Pancreas (tissue), 10 donors: ENCODE measurements at regions not wholly inside any gene's neighbourhood (a gene's known extent, or its start where the extent isn't known, plus 50 kb on each side); places are given as distances from the start of the nearest gene placed in this dataset.
"Not testable (repeated sequence)": the region's sequence is repeated elsewhere in the genome, so short reads cannot be mapped to it uniquely, and the experiment has no call there.

Experiments
- ATAC-seq, 4 donors: fragments of 200-7000 bp; cut with Tn5 transposase; one replicate each; pipeline versions ENCODE4 v1.8.0 to v1.9.1; 2020; ENCODE audit warnings: mild to moderate bottlenecking in 4 of 4, moderate library complexity in 4 of 4
- DNase-seq, 6 donors: peaks; one replicate each; pipeline ENCODE4 v3.0.0-alpha.2; 2020
- FAIRE-seq: peaks from 2 replicates; lab custom pipeline; 2012; peaks lifted over from hg19 to GRCh38; lab: Jason Lieb, UNC
- H3K27ac ChIP-seq, 4 donors: fragments of 200-600 bp; sonication (generic); 1 replicate in 3 of 4; 2 replicates in 1 of 4; pipeline versions ENCODE4 v1.5.0 to v1.8.0; 2020
- H3K27me3 ChIP-seq, 4 donors: fragments of 200-600 bp; one replicate each; pipeline ENCODE4 v1.8.0; 2021
- H3K36me3 ChIP-seq, 3 donors: fragments of 200-600 bp; sonication (generic) in 1 of 3; one replicate each; pipeline versions ENCODE4 v1.5.0 to v1.8.0; 2020 to 2021
- H3K4me1 ChIP-seq, 3 donors: fragments of 200-600 bp; one replicate each; pipeline ENCODE4 v1.8.0; 2021
- H3K4me3 ChIP-seq, 4 donors: fragments of 200-600 bp; sonication (generic) in 2 of 4; one replicate each; pipeline versions ENCODE4 v1.5.0 to v1.8.0; 2020 to 2021
- H3K9me3 ChIP-seq, 4 donors: fragments of 200-600 bp; one replicate each; pipeline ENCODE4 v1.8.0; 2021
- CTCF ChIP-seq, 4 donors: fragments of 200-600 bp; sonication (generic) in 3 of 4; IDR thresholded peaks; one replicate each; pipeline versions ENCODE4 v1.5.0 to v1.8.0; 2021; ENCODE audit warnings: antibody characterized with exemption in 4 of 4
- WGBS, 2 donors: extraction: QIAGEN DNeasy Blood & Tissue Kit; methylation state at CpG; one replicate each; pipeline ENCODE4 v1.1.7; 2013; 5-methylcytosine and 5-hydroxymethylcytosine counted together
- intact Hi-C, 3 donors: fragments of 100-400 bp; cut with DNase I; formaldehyde crosslinking; loops; one replicate each; pipeline versions ENCODE4 v1.11.1 to v1.14.2; 2022
- donor health status: healthy with polysubstance abuse.
- donor health status: DM: no; HTN: no; CAD: no; lungs with moderate emphysema.
- donor health status: DM: no; HTN: no; CAD: no.
- donor health status: control.
- donor health status: control.
- donor health status: Bipolar disorder and iron deficiency.
- donor health status: DM: yes; HTN: yes; CAD: no.
- donor health status: DM: no; HTN: no; CAD: no.
- donor health status: DM: no; HTN: no; CAD: no.
- donor health status: DM: yes; HTN: yes; CAD: no.

- DNase-seq, result no peak
- intact Hi-C loops, result no loop called here
- no peaks in the 10 kb centered on the region for H3K9me3 ChIP-seq
- H3K4me1 ChIP-seq, result no peaks in the 10 kb centered on the region
- H3K4me3 ChIP-seq, result no peak overlapping the region
- FAIRE-seq, result no peak
- ATAC-seq, result no peak
- H3K27me3 ChIP-seq, result no peaks in the 10 kb centered on the region
- 69 to 77% methylated on average over 2 of the region's 2 CpGs for WGBS, 2 donors
- H3K27ac ChIP-seq, result no peak overlapping the region
- TF ChIP-seq CTCF (IDR thresholded peaks at IDR 0.05), result no peak
- H3K36me3 ChIP-seq, result no peaks in the 10 kb centered on the region
These were observed 1306.8 kb downstream of the TBC1D22A start for GRCh38 chr22:48069256-48069655.

- H3K27me3 ChIP-seq, result no peaks in the 10 kb centered on the region
These were observed 1306.0 kb downstream of the TBC1D22A start for GRCh38 chr22:48068323-48068885.

GRCh38 chr22:48065892-48066291, 1303.4 kb downstream of the TBC1D22A start:
- no peak overlapping the region for H3K4me3 ChIP-seq
- no peaks in the 10 kb centered on the region for H3K27me3 ChIP-seq
- DNase-seq, result no peak
- WGBS, 2 donors, result 50 to 65% methylated on average over 6 to 7 of the region's 7 CpGs
- intact Hi-C loops, result no loop called here
- H3K9me3 ChIP-seq, result no peaks in the 10 kb centered on the region
- no peak for TF ChIP-seq CTCF (IDR thresholded peaks at IDR 0.05)
- no peaks in the 10 kb centered on the region for H3K4me1 ChIP-seq
- FAIRE-seq, result no peak
- no peak for ATAC-seq
- no peaks in the 10 kb centered on the region for H3K36me3 ChIP-seq
- H3K27ac ChIP-seq, result no peak overlapping the region

More at GRCh38 chr22:48068323-48068885, 1306.0 kb downstream of the TBC1D22A start:
- no peak overlapping the region for H3K27ac ChIP-seq
- no peaks in the 10 kb centered on the region for H3K4me1 ChIP-seq
- H3K4me3 ChIP-seq, result no peak overlapping the region
- DNase-seq (peak in 1 of 6 donors; percentile 9), FAIRE-seq (no peak), ATAC-seq (no peak)
- no peaks in the 10 kb centered on the region for H3K36me3 ChIP-seq
- WGBS, 2 donors, result 67 to 77% methylated on average over 18 of the region's 18 CpGs
- intact Hi-C loops, result no loop called here
- TF ChIP-seq CTCF (IDR thresholded peaks at IDR 0.05), result no peak
- H3K9me3 ChIP-seq, result no peaks in the 10 kb centered on the region

- WGBS, 2 donors, result 58 to 74% methylated on average over 4 of the region's 4 CpGs
- H3K27ac ChIP-seq, result no peak overlapping the region
- H3K36me3 ChIP-seq, result no peaks in the 10 kb centered on the region
- no peak for FAIRE-seq
- ATAC-seq, result no peak
- peaks cover 0 to 4% (median 0%) of the 10 kb centered on the region in 4 donors for H3K27me3 ChIP-seq
- no peak for DNase-seq
- intact Hi-C loops, result no loop called here
- TF ChIP-seq CTCF (IDR thresholded peaks at IDR 0.05), result no peak
- H3K4me1 ChIP-seq, result no peaks in the 10 kb centered on the region
- no peaks in the 10 kb centered on the region for H3K9me3 ChIP-seq
- no peak overlapping the region for H3K4me3 ChIP-seq
These were observed 1299.3 kb downstream of the TBC1D22A start for GRCh38 chr22:48061726-48062125.

- FAIRE-seq (no peak), DNase-seq (no peak), ATAC-seq (no peak)
- WGBS, 2 donors, result 45 to 57% methylated on average over 7 of the region's 7 CpGs
- Histone ChIP-seq H3K27ac (no peak overlapping the region), H3K9me3 (no peaks in the 10 kb centered on the region), H3K4me1 (no peaks in the 10 kb centered on the region), H3K4me3 (no peak overlapping the region), H3K27me3 (peaks cover 0 to 4% (median 0%) of the 10 kb centered on the region in 4 donors), H3K36me3 (no peaks in the 10 kb centered on the region)
- no peak for TF ChIP-seq CTCF (IDR thresholded peaks at IDR 0.05)
- intact Hi-C loops, result no loop called here
These were observed 1297.8 kb downstream of the TBC1D22A start for GRCh38 chr22:48060266-48060665.

- H3K27me3 ChIP-seq, DNase-seq, ATAC-seq, H3K27ac ChIP-seq, intact Hi-C loops, H3K4me1 ChIP-seq, H3K4me3 ChIP-seq, H3K9me3 ChIP-seq, FAIRE-seq, H3K36me3 ChIP-seq: not testable (repeated sequence)
- 94 to 95% methylated on average over 4 of the region's 4 CpGs for WGBS, 2 donors
These were observed 1297.1 kb downstream of the TBC1D22A start for GRCh38 chr22:48059521-48059920.
